ENCODE measurements at regions not wholly inside any gene's neighbourhood (a gene's known extent, or its start where the extent isn't known, plus 50 kb on each side); places are given as distances from the start of the nearest gene placed in this dataset.

- no peak for TF ChIP-seq CTCF (conservative IDR thresholded peaks at IDR 0.05; ENCODE audit: low read depth in 2 of 2)
Observed at GRCh38 chr3:44074181-44074580, 167.5 kb upstream of the TOPAZ1 start (continued).

- Histone ChIP-seq H3K9me2 (ENCODE audit: insufficient read depth) (peaks cover 10% of the 10 kb centered on the region; the same call in 1 of the 2 replicates), H3K27ac (ENCODE audit: low read depth) (no peak overlapping the region), H2AFZ (no peak overlapping the region), H3K4me2 (peak overlapping the region; percentile 58), H3K27me3 (ENCODE audit: insufficient read depth) (no peaks in the 10 kb centered on the region), H3K4me1 (ENCODE audit: insufficient read depth) (peaks cover 12% of the 10 kb centered on the region), H3F3A (replicated peaks; ENCODE audit: low read depth) (no peaks in the 10 kb centered on the region), H3K79me2 (replicated peaks; ENCODE audit: insufficient read depth) (no peaks in the 10 kb centered on the region), H3K4me3 (no peak overlapping the region), H3K36me3 (ENCODE audit: insufficient read depth) (no peaks in the 10 kb centered on the region), H4K20me1 (replicated peaks; ENCODE audit: insufficient read depth) (no peaks in the 10 kb centered on the region; the same call in 1 of the 2 replicates)
- TF ChIP-seq CTCF (conservative IDR thresholded peaks at IDR 0.05; ENCODE audit: low read depth in 2 of 2) (peak in 1 of 2 experiments; percentile 32; a peak in 3 of 4 replicates), NANOG (IDR thresholded peaks at IDR 0.05; ENCODE audit: borderline replicate concordance) (no peak), ZNF114 (CRISPR knock-in tag; IDR thresholded peaks at IDR 0.05) (no peak), CREB1 (CRISPR knock-in tag; IDR thresholded peaks at IDR 0.05; ENCODE audit: low read depth) (no peak)
- ATAC-seq (peak; percentile 60), DNase-seq (ENCODE audit: low spot score) (peak; percentile 28)
- H3K9me3 Mint-ChIP-seq: no peaks in the 10 kb centered on the region
- no peak overlapping the region for H3K4me3 Mint-ChIP-seq
- H3K4me1 Mint-ChIP-seq: peaks cover 49% of the 10 kb centered on the region
- H3K36me3 Mint-ChIP-seq (ENCODE audit: low read depth): no peaks in the 10 kb centered on the region
- peaks cover 12% of the 10 kb centered on the region for H3K27me3 Mint-ChIP-seq (ENCODE audit: insufficient read depth, low read depth, poor library complexity)
- H3K27ac Mint-ChIP-seq: no peak overlapping the region
Observed at GRCh38 chr3:44076221-44076829, 165.4 kb upstream of the TOPAZ1 start.

- Histone ChIP-seq H3K36me3 (ENCODE audit: insufficient read depth) (no peaks in the 10 kb centered on the region), H3K79me2 (replicated peaks; ENCODE audit: insufficient read depth) (no peaks in the 10 kb centered on the region), H3K27ac (ENCODE audit: low read depth) (no peak overlapping the region), H3F3A (replicated peaks; ENCODE audit: low read depth) (no peaks in the 10 kb centered on the region), H3K4me3 (no peak overlapping the region), H2AFZ (peak overlapping the region; percentile 79; the same call in 1 of the 2 replicates), H3K9me2 (ENCODE audit: insufficient read depth) (peaks cover 10% of the 10 kb centered on the region; the same call in 1 of the 2 replicates), H3K4me1 (ENCODE audit: insufficient read depth) (peaks cover 12% of the 10 kb centered on the region), H4K20me1 (replicated peaks; ENCODE audit: insufficient read depth) (no peaks in the 10 kb centered on the region; the same call in 1 of the 2 replicates), H3K4me2 (peak overlapping the region; percentile 58), H3K27me3 (ENCODE audit: insufficient read depth) (no peaks in the 10 kb centered on the region)
- H3K36me3 Mint-ChIP-seq (ENCODE audit: low read depth): no peaks in the 10 kb centered on the region
- peak; percentile 57 for ATAC-seq
- H3K4me1 Mint-ChIP-seq: peaks cover 49% of the 10 kb centered on the region
- no peak overlapping the region for H3K27ac Mint-ChIP-seq
- H3K9me3 Mint-ChIP-seq: no peaks in the 10 kb centered on the region
- H3K27me3 Mint-ChIP-seq (ENCODE audit: insufficient read depth, low read depth, poor library complexity): peaks cover 15% of the 10 kb centered on the region
- H3K4me3 Mint-ChIP-seq: no peak overlapping the region
- no peak for TF ChIP-seq EZH2 (IDR thresholded peaks at IDR 0.05; ENCODE audit: low read depth, unreplicated experiment)
- peak; percentile 31 to 65; a peak in 3 of 4 replicates for TF ChIP-seq CTCF (conservative IDR thresholded peaks at IDR 0.05; ENCODE audit: low read depth in 2 of 2)
- peak; percentile 62 for DNase-seq (ENCODE audit: low spot score)
Observed at GRCh38 chr3:44077267-44077666, 164.4 kb upstream of the TOPAZ1 start.
